ENCODE measurements at regions not wholly inside any gene's neighbourhood (a gene's known extent, or its start where the extent isn't known, plus 50 kb on each side); places are given as distances from the start of the nearest gene placed in this dataset.

DNA sequence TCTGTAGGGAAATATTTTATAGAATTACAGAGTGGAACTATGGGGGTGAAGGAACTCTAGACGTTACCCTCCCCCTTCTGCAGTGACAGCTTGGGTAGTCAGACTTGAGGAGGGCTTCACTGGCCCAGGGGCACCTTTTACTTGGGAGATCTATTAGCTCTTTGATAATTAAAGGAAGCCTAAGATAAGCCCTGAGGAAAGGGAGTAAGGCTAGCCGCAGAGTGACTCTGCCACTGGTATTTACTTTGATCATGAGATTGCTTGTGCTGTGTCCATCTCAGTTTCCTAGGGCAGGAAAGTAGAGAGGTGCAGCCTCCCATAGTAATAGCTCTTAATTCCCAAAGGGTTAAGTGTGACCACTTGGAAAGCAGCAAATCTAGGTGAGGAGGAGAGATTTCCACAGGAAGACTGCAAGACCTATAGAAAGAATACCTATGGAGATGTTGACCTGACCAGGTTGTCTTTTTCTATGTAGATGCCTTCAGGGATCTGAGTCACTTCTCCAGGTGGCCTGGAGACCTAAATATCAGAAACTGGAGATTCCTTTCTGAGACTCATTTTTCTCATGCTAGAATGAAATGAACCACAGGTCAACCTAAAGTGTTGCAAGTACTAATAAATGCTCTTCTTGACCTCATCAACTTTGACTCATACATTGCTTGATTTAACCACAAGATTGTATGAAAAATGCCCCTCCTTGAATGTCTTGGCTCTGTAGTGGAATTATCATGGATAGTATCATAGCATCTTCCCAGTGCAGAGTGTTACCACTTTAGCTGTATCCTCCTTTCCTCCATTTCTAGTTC is 447.3 kb upstream of the GHITM start:
- ChIA-PET CTCF (interaction anchor here (0.8 to 3.7 kb wide), 2 partner anchors 9 kb away, joined by 3 to 19 read pairs; no protein-coding TSS in a partner anchor), POLR2A (no interaction called here)
- DNase-seq (ENCODE audit: extremely low spot score): no peak
- TF ChIP-seq, protein P1, sequence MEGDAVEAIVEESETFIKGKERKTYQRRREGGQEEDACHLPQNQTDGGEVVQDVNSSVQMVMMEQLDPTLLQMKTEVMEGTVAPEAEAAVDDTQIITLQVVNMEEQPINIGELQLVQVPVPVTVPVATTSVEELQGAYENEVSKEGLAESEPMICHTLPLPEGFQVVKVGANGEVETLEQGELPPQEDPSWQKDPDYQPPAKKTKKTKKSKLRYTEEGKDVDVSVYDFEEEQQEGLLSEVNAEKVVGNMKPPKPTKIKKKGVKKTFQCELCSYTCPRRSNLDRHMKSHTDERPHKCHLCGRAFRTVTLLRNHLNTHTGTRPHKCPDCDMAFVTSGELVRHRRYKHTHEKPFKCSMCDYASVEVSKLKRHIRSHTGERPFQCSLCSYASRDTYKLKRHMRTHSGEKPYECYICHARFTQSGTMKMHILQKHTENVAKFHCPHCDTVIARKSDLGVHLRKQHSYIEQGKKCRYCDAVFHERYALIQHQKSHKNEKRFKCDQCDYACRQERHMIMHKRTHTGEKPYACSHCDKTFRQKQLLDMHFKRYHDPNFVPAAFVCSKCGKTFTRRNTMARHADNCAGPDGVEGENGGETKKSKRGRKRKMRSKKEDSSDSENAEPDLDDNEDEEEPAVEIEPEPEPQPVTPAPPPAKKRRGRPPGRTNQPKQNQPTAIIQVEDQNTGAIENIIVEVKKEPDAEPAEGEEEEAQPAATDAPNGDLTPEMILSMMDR (IDR thresholded peaks at IDR 0.05; ENCODE audit: control extremely low read depth, extremely low read depth, low read depth, missing control alignments): no peak

- TF ChIP-seq, protein P1 (IDR thresholded peaks at IDR 0.05; ENCODE audit: control extremely low read depth, extremely low read depth, low read depth, missing control alignments): no peak
- no peak for DNase-seq (ENCODE audit: extremely low spot score)
- POLR2A ChIA-PET: no interaction called here
- CTCF ChIA-PET: interaction anchor here (0.6 to 1.6 kb wide), 3 partner anchors 9 to 172 kb away, joined by 3 to 4 read pairs (median 3); no protein-coding TSS in a partner anchor
These were observed 440.4 kb upstream of the GHITM start for GRCh38 chr10:83698899-83699298.

DNA sequence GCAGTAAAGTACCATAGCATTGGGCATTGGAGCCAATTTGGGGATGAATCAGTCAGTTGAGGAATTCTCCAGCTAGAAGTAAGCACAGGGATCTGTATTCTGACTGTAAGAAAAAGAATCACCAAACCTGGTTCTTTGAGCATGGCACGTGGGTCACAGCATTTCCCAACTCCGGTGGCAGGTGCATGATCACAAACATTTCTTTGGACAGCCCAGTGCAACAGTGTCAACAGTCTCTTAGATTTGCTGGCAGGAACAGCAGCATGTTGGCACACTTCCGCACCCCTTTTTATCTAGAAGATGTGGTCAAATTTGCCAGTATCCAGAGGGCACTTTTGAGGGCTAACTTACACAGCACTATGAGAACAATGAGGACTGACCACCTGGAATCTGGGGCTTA is 437.5 kb upstream of the GHITM start:
- CTCF ChIA-PET: interaction anchor here (0.9 to 1.0 kb wide), 3 partner anchors 11 to 25 kb away, joined by 3 read pairs; no protein-coding TSS in a partner anchor
- POLR2A ChIA-PET: no interaction called here
- no peak for DNase-seq (ENCODE audit: extremely low spot score)
- TF ChIP-seq, protein P1 (IDR thresholded peaks at IDR 0.05; ENCODE audit: control extremely low read depth, extremely low read depth, low read depth, missing control alignments): no peak

- TF ChIP-seq, protein P1 (IDR thresholded peaks at IDR 0.05; ENCODE audit: control extremely low read depth, extremely low read depth, low read depth, missing control alignments): no peak
- DNase-seq (ENCODE audit: extremely low spot score): no peak
- ChIA-PET CTCF (no interaction called here), POLR2A (no interaction called here)
These were observed 436.6 kb upstream of the GHITM start for GRCh38 chr10:83702731-83703130.

DNA sequence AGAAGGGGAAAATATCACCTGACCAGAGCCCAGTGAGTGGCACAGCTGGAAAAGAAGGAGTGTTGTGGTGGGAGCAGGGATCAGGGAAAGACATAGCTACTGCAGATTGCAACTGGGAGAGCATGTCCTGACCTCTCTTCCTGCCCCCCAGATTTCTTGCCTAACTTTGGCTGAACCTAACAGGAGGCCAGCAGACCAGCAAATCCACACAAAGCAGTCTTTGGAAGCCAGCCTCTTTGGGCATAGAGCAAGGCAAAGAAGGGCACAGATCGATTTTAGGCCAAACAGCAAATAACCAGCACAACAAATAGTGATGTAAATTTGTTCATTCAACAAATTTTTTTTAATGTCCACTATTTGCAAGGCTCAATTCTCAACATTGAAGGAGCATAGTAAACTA is 433.2 kb upstream of the GHITM start:
- ChIA-PET POLR2A (no interaction called here), CTCF (no interaction called here)
- TF ChIP-seq, protein P1 (IDR thresholded peaks at IDR 0.05; ENCODE audit: control extremely low read depth, extremely low read depth, low read depth, missing control alignments): no peak
- no peak for DNase-seq (ENCODE audit: extremely low spot score)

DNA sequence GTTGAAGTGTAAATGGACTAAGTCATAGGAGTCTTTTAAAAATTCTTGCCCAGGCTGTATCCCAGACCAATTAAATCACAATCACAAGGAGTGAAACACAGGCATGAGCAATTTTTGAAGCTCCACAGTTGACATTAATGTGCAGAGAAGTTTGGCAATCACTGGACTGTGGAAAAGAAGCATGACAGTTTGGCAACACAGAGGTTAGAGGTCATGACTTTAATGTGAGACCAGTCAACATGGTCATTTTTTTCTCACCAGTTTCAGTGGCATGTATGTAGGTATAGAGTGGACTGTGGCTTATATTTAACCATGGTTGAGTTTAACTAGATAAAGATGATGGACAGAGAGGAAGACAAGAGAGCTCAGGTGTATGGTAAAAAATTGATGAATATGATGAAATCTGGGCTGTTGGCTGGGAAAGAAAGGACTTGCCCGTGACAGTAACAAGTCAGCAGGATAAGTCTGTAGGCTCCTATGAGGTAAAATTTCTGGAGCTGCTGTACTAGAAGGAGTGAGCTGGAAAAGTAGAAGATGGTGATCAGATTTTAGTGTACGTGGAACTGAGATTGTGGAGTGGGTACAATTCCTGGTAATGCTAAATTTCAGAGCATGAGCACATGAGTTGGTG is 432.2 kb upstream of the GHITM start:
- no peak for DNase-seq (ENCODE audit: extremely low spot score)
- TF ChIP-seq, protein P1 (IDR thresholded peaks at IDR 0.05; ENCODE audit: control extremely low read depth, extremely low read depth, low read depth, missing control alignments): no peak
- CTCF ChIA-PET: interaction anchor here (1.0 to 1.4 kb wide), 3 partner anchors 29 to 36 kb away, joined by 3 to 4 read pairs (median 3); no protein-coding TSS in a partner anchor
- POLR2A ChIA-PET: no interaction called here

Data from GM10248 (cell line).